ENCODE measurements at regions not wholly inside any gene's neighbourhood (a gene's known extent, or its start where the extent isn't known, plus 50 kb on each side); places are given as distances from the start of the nearest gene placed in this dataset.
"Not testable (repeated sequence)": the region's sequence is repeated elsewhere in the genome, so short reads cannot be mapped to it uniquely, and the experiment has no call there.

DNA sequence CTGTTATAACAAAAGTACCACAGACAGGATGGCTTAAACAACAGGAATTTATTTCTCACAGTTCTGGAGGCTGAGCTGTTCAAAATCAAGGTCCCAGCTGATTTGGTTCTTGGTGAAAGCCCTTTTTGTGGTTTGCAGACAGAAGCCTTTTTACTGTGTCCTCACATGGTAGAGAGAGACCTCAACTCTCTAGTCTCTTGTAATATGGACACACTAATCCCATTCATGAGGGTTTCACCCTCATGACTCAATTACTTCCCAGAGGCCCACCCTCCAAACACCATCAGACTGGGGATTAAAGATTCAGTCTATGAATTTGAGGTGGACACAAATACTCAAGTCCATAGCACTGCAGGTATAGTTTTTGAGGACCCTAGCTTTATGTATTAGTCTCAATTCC lies 97.3 kb upstream of the WIPF3 start:
- DNase-seq, result not testable (repeated sequence)

DNA sequence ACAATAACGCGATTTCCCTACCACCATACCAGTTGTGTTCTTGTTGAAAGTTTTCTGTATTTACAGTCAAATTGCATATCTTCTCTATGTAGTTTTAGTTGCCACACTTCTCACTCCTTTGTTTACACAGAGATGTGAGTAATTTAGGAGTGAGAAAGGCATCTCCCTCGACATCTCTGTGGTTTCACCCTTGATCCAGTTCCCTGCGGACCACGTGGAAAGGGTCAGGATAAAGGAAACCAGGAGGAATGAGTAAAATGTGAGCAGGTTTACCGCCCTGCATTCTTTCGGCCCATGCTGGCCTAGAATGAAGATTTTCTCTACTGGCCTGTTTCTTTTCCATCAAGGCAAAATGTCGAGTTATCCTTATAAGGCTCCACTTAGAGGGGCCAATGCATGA lies 83.2 kb upstream of the WIPF3 start:
- DNase-seq, result not testable (repeated sequence)

DNA sequence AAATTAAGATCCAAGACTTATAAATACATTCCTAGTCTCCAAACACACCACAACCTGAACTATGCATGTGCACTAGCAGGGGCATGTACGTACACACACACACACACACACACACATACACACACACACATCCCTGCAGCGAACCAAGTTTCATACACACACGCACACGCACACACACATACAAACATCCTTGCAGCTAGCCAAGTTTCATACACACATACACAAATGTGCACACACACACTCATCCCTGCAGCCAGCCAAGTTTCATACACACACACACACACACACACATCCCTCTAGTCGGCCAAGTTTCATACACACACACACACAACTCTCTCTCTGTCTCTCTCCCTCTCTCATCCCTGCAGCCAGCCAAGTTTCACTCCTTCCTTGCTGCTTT lies 82.7 kb upstream of the WIPF3 start:
- DNase-seq, result no peak

DNA sequence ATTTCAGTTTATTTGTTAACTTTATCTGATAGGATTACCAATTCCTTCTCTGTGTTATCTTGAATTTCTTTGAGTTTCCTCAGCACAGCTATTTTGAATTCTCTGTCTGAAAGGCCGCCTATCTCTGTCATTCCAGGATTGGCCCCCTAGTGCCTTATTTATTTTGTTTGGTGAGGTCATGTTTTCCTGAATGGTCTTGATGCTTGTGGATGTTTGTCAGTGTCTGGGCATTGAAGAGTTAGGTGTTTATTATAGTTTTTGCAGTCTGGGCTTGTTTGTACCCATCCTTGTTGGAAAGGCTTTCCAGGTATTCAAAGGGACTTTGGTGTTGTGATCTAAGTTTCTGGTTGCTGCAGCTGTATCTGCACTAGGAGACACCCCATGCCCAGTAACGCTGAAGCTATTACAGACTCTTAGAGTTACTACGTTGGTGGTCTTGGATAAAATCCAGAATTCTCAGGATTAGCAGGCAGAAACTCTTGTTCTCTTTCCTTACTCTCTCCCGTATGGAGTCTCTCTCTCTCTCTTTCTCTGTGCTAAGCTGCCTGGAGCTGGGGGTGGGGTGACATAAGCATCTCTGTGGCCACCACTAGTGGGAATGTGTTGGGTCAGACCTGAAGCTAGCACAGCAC lies 76.7 kb upstream of the WIPF3 start:
- not testable (repeated sequence) for DNase-seq

DNA sequence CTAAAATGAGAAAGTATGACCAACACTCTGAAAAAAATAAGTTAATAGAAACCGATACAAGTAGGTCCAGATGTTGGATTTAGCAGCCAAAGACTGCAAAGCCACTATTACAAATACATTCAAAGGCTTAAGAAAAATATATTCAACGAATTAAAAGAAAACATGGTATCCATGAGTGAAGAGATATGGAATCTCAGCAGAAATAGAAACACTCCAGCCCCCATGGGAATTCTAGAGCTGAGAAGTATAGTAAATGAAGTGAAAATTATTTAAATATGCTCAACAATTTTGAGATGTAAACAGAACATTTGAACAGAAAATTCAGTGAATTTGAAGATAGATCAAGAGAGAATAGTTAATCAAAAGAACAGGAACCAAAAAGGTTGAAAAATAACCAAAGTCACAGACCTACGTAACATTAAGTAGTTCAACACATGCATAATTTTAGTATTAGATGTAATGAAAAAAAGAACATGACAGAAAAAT lies 72.0 kb upstream of the WIPF3 start:
- no peak for DNase-seq

DNA sequence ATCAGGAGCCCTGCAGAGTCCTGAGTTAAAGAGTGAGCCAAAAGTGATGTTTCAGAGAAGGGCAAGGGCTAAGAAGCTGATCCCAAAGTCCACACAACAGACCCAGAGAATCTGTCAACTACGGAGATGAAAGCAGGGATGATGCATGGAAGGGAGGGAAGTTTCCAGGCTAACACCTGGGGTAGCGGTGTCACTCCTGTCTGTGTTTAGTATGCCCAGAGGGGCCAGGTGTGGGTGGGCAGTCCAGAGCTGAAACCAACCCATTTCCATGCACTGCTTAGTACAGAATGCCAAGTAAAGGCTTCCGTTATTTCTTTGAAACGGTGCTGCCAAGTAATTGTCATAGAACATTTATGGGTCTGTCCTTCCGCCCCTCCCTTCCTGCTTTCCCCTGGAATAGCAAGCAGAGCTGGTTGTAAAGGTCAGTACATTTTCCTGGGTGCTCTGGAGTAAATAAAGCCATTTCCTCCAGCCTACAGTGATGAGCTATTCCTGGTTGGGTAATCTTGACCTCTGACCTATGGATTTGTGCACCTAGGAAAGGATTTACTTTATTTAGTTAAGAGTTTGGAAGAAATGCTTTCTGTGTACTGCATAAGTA lies 58.6 kb upstream of the WIPF3 start:
- not testable (repeated sequence) for DNase-seq

DNA sequence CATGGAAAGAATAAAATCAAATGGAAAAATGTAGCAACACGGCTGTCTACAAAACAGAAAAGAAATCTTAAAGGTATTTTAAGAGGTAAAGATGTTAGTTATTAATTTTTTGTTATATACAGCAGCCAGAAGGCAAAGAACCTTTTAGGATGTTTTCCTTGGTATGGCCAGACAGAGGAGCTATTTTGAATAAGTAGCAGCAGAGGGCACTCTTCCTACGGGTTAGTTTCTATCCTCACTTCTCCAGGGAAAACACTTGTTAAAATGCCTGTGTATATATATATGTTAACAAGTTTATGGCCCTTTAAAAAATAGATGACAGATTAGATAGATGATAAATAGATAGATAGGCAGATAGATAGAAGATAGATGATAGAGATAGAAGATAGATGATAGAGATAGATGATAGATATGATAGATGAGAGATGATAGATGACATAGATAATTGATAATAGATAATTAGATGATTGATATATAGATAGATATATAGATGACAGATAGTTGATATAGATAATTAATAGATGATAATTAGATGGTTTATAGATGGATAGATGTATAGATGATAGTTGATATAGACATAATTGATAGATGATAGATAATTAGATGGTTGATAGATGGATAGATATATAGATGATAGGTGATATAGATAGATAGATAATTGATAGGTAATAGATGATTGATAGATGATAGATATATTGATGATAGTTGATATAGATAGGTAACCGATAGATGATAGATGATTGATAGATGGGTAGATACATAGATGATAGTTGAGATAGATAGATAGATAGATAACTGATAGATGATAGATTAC lies 57.8 kb upstream of the WIPF3 start:
- DNase-seq, result no peak

DNA sequence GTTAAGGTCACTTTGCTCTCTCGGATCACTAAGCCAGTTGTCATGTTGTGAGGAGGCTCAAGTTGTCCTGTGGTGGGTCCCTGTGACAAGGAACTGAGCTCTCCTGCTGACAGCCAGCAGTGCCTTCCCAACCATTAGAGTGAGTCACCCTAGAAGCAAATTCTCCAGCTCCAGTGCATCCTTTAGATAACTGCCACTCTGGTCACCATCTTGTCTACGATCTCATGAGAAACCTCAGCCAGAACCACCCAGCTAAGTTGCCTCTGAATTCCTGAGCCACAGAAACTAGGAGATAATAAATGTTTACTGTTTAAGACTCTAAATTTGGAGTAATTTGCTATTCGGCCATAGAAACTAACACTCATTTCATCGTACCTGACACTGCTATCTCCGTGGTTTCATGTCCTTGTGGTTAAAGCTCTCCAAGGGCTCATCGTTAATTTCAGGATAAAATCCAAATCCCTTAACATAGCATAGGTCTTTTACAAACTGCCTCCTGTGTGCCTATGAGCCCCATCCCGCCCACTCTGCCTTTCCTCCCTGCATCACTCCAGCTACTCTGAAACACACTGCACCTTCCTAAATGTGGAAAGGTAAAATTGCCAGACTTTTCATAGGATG lies 56.5 kb upstream of the WIPF3 start:
- DNase-seq, result no peak

DNA sequence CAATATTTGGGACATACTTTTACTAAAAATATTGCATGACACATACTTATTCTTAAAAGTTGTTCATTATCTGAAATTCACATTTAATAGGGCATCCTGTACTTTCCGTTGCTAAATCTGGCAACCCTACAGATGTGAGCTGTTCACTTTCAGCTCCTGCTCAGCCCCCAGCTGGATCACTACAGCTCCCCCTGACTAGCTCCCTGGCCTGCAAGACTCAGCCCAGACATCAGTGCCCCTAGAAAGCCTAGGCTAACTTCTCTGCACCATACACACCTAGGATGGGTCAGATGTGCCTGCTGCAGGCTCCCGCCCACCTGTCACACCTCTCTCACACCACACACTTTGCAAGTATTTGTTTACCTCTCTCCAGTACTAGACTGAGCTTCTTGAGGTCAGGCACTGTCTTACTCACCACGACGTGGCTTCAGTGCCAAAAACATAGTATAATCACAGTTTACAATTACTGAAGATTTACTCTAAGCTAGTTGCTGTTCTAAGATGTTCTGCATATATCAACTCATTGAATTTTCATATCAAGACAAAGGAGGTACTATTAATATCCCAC lies 55.9 kb upstream of the WIPF3 start:
- DNase-seq, result not testable (repeated sequence)

DNA sequence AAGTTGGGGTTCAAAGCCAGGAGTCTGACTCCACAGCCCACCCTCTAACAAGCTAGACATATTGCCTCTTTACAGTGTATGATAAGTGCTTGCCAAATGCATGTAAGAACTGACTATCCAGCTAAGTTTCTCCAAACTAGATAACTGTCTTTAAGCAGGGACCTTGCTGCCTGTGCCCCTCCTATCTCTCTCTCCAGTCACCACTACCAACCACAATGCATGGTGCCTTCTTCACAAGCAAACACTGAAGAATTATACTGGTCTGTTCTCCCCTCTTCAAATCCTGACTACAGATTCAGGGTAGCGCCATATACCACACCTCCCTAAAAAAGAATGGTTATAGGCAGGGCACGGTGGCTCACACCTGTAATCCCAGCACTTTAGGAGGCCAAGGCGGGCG lies 55.3 kb upstream of the WIPF3 start:
- not testable (repeated sequence) for DNase-seq

DNA sequence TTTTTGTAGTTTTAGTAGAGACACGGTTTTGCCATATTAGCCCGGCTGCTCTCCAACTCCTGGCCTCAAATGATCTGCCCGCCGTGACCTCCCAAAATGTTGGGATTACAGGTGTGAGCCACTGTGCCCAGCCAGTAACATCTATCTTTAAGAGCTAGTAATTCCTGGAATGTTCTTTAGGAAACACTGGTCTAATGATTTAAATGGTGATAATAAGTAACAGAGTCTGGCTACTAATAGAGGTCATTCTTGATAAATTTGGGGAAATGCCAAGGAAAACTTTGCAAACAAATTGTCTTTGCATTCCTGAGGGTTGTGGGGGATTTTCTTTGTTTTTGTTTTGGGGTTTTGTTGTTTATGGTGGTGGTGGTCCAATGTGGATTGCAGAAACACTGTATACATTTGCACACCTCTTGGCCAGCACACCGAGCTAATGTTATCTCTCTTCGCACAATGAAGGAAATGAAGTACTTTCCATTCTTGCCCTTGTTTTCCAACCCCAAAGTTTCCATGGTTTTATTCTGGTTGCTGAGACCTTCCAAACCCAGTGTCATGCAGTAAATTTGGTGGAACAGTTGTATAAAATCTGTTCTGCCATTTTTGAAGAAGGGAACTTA lies 51.3 kb upstream of the WIPF3 start:
- DNase-seq, result no peak

Data from activated CD4-positive, alpha-beta T cell treated with anti-CD3 and anti-CD28 coated beads, Interleukin-2, amount 50 U/mL, for 48 hours (primary cell).